Tibial artery (tissue), 4 donors: ENCODE measurements at regions not wholly inside any gene's neighbourhood (a gene's known extent, or its start where the extent isn't known, plus 50 kb on each side); places are given as distances from the start of the nearest gene placed in this dataset.

ENCODE experiments used
- DNase-seq, 2 donors: peaks; one replicate each; pipeline ENCODE4 v3.0.0-alpha.2; 2019
- H3K27ac ChIP-seq, 2 donors: fragments of 200-600 bp; sonication (generic) in 1 of 2; 1 replicate in 1 of 2; 2 replicates in 1 of 2; pipeline ENCODE4 v1.5.1; 2018 to 2019; ENCODE audit warnings: mild to moderate bottlenecking in 1 of 2
- H3K27me3 ChIP-seq, 2 donors: fragments of 200-600 bp; sonication (generic) in 1 of 2; one replicate each; pipeline versions ENCODE4 v1.5.1 to v1.6.0; 2016 to 2019
- H3K36me3 ChIP-seq, 3 donors: fragments of 200-600 bp; sonication (generic) in 2 of 3; one replicate each; pipeline ENCODE4 v1.5.1; 2016 to 2019; ENCODE audit warnings: mild to moderate bottlenecking in 2 of 3
- H3K4me1 ChIP-seq, 4 donors: fragments of 200-600 bp; sonication (generic) in 2 of 4; 1 replicate in 3 of 4; 2 replicates in 1 of 4; pipeline ENCODE4 v1.5.1; 2016 to 2019
- H3K4me3 ChIP-seq, 2 donors: fragments of 200-600 bp; sonication (generic) in 1 of 2; 1 replicate in 1 of 2; 2 replicates in 1 of 2; pipeline ENCODE4 v1.5.1; 2018 to 2019; ENCODE audit warnings: mild to moderate bottlenecking in 2 of 2
- H3K9me3 ChIP-seq, 3 donors: fragments of 200-600 bp; sonication (generic) in 1 of 3; one replicate each; pipeline ENCODE4 v1.5.1; 2016 to 2019
- intact Hi-C: fragments of 100-400 bp; cut with DNase I; formaldehyde crosslinking; loops from one replicate; pipeline ENCODE4 v1.15.0; 2023; ENCODE audit warnings: low total_unique reads
- TF ChIP-seq, protein P1 (sequence below), 2 experiments: fragments of 200-600 bp in 1 of 2; fragments of 450-650 bp in 1 of 2; IDR thresholded peaks; one replicate each; pipeline ENCODE4 v1.5.1; 2017 to 2019; ENCODE audit warnings: antibody characterized with exemption in 2 of 2, mild to moderate bottlenecking in 1 of 2, moderate library complexity in 1 of 2

DNA sequence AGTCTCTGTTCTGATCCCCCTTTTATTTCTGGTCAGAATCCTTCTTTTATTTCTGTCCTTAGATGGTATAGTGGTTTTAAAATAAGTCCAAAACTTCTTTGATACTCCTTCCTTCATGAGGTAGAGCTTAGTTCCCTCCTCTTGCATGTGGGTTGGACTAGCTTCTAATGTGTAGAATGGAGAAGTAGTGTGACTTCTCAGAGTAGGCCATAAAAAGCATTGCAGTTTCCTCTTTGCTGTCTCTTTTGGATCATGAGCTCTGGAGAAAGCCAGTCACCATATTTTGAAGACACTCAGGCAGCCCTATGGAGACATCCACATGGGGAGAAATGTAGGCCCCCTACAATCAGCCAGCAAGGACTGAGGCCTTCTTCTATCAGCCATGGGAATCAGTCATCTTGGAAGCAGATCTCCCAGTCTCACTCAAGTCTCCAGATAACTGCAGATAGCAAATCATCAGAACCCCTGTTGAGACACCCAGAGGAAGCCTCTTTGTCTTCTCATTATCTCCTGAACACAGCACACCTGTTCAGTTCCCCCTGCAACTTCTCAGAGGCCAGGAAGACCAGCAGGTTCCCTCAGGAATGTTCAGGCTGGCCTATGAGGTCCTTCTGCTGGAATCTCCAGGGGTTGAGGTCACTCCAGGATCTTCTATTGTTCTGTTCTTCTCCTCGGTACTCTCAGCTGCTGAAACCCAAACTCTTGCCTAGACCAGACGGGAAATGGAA, 511.9 kb upstream of the ZMIZ1 start:
- H3K27me3 ChIP-seq, result no peaks in the 10 kb centered on the region
- intact Hi-C loops, result no loop called here
- no peak overlapping the region for H3K27ac ChIP-seq
- no peaks in the 10 kb centered on the region for H3K36me3 ChIP-seq
- H3K9me3 ChIP-seq, result no peaks in the 10 kb centered on the region
- no peak overlapping the region for H3K4me3 ChIP-seq
- peaks cover 0 to 16% (median 14%) of the 10 kb centered on the region in 4 donors for H3K4me1 ChIP-seq
- TF ChIP-seq, protein P1, sequence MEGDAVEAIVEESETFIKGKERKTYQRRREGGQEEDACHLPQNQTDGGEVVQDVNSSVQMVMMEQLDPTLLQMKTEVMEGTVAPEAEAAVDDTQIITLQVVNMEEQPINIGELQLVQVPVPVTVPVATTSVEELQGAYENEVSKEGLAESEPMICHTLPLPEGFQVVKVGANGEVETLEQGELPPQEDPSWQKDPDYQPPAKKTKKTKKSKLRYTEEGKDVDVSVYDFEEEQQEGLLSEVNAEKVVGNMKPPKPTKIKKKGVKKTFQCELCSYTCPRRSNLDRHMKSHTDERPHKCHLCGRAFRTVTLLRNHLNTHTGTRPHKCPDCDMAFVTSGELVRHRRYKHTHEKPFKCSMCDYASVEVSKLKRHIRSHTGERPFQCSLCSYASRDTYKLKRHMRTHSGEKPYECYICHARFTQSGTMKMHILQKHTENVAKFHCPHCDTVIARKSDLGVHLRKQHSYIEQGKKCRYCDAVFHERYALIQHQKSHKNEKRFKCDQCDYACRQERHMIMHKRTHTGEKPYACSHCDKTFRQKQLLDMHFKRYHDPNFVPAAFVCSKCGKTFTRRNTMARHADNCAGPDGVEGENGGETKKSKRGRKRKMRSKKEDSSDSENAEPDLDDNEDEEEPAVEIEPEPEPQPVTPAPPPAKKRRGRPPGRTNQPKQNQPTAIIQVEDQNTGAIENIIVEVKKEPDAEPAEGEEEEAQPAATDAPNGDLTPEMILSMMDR (IDR thresholded peaks at IDR 0.05), result no peak
- DNase-seq, result no peak

DNA sequence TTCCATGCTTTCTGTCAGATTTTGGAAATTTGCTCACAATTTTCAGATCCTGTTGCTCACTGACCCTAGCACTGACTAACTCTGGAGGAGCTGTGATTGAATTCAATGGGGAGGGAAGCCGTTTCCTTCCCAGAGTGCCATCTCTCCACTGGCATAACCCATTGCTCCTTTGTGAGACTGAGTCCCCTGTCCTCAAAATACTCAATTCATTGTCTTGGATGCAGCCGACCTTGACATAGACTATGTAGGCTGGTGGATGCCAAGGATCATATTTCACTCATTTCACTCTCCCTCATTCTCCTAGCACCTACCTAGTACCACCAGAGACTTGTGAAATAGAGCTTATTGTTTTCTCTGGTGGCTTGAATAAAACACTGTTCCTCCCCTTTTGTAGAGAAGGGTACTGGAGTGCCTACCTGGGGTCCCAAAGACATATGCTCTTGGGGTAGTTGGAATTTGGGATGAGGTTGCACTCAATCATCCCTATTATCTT, 511.3 kb upstream of the ZMIZ1 start:
- no peak overlapping the region for H3K4me3 ChIP-seq
- H3K27me3 ChIP-seq, result no peaks in the 10 kb centered on the region
- no peaks in the 10 kb centered on the region for H3K36me3 ChIP-seq
- TF ChIP-seq, protein P1 (IDR thresholded peaks at IDR 0.05), result no peak
- intact Hi-C loops, result no loop called here
- no peak for DNase-seq
- no peak overlapping the region for H3K27ac ChIP-seq
- H3K9me3 ChIP-seq, result no peaks in the 10 kb centered on the region
- peaks cover 0 to 10% (median 9%) of the 10 kb centered on the region in 4 donors for H3K4me1 ChIP-seq

DNA sequence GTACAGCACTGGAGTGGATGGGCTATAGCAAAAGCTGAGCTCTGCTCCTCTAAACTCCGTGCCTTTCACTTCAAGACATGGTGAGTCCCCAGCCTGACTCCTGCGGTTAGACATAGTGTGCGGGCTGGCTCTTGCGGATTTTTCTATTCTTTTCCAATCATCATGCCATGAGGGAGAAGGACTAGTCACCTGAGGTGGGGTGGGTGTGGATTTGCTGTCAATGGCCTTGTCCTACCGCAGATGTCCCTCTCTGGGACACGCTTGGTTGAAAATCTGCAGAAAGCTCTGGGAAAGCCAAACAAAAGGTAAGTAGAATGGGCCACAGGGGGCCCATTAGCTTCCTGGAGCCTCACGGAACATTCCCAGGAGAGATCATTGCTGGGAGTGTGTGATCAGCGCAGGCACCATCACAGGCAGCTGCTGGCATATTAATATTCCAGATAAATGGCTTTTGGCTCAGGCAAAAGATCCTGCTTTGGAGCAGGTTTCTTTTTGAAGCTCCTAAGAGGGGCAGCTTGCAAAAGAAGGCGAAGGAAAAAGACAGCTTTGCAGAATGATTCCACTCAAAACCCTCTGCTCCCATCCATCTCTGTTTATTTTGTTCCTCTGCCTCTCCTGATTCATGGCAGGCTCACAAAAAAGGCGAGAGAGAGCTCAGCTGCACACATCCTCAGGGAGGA, 509.0 kb upstream of the ZMIZ1 start:
- Histone ChIP-seq H3K36me3 (no peaks in the 10 kb centered on the region), H3K4me1 (peaks cover 0 to 5% (median 1%) of the 10 kb centered on the region in 4 donors), H3K27ac (no peak overlapping the region), H3K9me3 (no peaks in the 10 kb centered on the region), H3K27me3 (no peaks in the 10 kb centered on the region), H3K4me3 (no peak overlapping the region)
- intact Hi-C loops, result no loop called here
- TF ChIP-seq, protein P1 (IDR thresholded peaks at IDR 0.05), result no peak
- DNase-seq, result no peak

DNA sequence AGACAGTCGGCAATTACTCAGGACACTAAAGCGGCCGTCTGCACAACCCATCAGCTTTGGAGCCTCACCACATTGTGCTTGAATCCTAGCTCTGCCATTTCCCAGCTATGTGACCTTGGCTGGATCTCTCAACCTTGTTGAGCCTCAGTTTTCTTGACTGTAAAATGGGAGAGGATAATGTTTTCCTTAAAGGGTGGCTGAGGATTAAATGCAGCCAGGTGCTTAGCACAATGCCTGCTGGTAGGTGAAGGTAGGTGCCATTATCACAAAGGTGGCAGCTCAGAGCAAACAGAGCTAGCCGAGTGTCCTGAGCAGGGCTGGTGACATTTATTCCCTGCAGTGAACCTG, 508.5 kb upstream of the ZMIZ1 start:
- intact Hi-C loops, result no loop called here

DNA sequence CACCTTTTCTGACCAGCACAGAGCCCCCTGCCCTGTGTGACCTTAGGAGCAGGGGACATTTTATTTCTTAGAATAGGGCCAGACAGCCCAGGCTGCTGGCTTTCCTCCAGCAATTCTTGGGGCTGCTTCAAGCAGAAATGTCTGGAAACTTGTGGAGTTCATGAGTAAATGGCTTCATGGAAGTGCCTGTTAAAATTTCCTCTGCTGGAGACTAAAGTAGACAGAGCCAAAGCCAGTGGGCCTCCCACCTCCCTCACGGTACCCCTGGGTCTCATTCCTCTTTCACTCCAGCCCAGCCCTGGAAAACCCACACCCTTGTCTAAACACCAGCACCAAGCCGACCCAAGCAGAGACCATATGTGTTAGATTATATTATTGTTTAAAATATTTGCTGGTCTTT, 505.5 kb upstream of the ZMIZ1 start:
- no peak overlapping the region for H3K27ac ChIP-seq
- H3K9me3 ChIP-seq, result no peaks in the 10 kb centered on the region
- intact Hi-C loops, result no loop called here
- DNase-seq, result no peak
- H3K36me3 ChIP-seq, result no peaks in the 10 kb centered on the region
- no peaks in the 10 kb centered on the region for H3K27me3 ChIP-seq
- no peak overlapping the region for H3K4me3 ChIP-seq
- peaks cover 0 to 5% (median 1%) of the 10 kb centered on the region in 4 donors for H3K4me1 ChIP-seq
- TF ChIP-seq, protein P1 (IDR thresholded peaks at IDR 0.05), result no peak

More for the DNA sequence above, 508.5 kb upstream of the ZMIZ1 start:
- Histone ChIP-seq H3K4me3 (no peak overlapping the region), H3K36me3 (no peaks in the 10 kb centered on the region), H3K9me3 (no peaks in the 10 kb centered on the region), H3K27me3 (no peaks in the 10 kb centered on the region), H3K27ac (no peak overlapping the region), H3K4me1 (peaks cover 0 to 5% (median 1%) of the 10 kb centered on the region in 4 donors)
- DNase-seq, result no peak
- TF ChIP-seq, protein P1 (IDR thresholded peaks at IDR 0.05), result no peak
